Stimulated activated CD4-positive, alpha-beta T cell treated with anti-CD3 and anti-CD28 coated beads, Interleukin-15, amount 100 ng/mL, for 1 hour (primary cell): ENCODE measurements at regions not wholly inside any gene's neighbourhood (a gene's known extent, or its start where the extent isn't known, plus 50 kb on each side); places are given as distances from the start of the nearest gene placed in this dataset.

Source experiments
- DNase-seq, 2 donors: peaks; one replicate each; pipeline ENCODE4 v3.0.0-alpha.2; 2020; ENCODE audit warnings: low read depth in 1 of 2, low spot score in 1 of 2

DNA sequence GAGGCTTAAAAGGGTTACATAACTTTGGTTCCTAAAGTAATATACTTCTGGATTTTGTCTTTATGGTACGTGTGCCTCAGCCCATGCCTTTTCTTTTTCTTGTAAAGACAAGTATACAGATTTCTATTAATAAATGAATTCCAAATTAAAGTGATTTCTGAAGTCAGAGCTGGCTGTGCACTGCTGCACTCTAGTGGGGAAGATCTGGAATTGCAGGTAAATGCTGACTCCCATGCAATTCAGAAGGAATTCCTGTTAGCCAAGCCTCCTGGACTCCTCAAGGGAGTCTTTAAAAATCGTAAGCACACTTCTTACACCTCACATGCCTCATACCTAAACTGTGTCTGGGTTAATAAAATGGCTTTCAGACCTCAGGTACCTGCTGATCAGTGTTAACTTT is 118.4 kb upstream of the SLC7A1 start:
- DNase-seq, result no peak

DNA sequence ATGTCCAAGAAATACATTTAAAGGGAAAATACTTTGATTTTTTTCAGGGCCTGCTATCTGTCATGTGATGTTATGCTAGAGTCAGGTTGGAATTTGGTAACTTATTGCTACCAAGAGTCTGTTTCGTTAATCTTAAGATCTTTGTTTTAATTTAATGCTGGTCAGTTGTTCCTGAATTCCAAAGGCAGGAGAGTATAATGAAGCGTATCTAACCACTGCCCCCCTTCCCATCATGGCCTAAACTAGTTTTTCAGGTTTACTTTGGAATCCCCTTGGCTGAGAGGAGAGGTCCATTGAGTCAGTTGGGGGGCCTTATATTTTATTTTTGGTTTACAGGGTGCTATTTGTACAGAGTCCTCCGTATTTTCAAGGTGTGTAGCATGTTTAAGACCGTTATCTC is 116.3 kb upstream of the SLC7A1 start:
- DNase-seq, result no peak

DNA sequence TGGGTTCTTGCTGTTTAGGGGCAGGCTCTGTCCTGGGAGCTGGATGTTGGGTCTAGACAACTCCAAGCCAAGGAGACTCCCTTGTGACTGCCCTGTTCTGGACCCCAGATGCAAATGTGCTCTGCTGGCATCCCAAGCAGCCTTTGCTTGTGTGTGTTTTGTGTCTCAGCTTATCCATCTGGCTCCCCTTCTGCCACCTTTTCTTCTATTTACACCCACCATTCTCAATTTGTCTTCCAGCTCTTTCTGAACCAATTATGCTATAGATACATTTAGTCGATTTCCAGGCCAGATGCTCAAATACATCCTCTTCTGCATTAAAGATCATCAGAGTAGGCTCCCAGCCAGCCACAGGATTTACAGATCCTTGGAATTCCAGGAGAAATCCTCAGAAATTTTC is 115.0 kb upstream of the SLC7A1 start:
- DNase-seq, result no peak

DNA sequence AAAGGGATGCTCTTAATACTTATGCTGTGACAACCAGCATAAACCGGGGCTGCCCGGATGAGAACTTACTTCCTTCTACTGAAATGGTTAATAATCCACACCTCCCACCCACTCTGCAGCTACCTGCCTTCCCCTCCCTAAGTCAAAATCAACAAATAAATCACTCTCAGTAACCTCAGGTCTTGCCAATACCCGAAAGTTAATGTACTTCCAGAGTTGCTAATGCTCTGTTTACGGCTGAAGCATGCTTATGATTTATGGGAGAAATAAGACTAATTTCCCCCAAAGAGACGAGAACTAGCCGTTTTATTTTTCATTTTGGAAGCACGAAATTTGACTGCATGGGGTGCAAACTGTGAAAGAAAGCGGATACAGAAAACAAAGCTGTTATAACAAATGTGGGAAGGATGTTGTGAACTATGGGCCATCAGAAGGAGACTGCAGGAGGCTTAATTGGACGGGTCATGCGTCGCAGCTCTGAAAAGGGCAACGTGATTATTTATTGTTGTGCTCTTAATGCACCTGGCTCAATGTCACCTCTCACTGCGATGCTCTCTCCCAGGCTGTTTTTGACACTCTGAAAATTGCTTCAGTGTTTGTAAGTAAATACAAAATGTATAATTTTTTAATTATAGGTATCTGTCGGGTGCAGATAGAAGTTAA is 114.0 kb upstream of the SLC7A1 start:
- no peak for DNase-seq

DNA sequence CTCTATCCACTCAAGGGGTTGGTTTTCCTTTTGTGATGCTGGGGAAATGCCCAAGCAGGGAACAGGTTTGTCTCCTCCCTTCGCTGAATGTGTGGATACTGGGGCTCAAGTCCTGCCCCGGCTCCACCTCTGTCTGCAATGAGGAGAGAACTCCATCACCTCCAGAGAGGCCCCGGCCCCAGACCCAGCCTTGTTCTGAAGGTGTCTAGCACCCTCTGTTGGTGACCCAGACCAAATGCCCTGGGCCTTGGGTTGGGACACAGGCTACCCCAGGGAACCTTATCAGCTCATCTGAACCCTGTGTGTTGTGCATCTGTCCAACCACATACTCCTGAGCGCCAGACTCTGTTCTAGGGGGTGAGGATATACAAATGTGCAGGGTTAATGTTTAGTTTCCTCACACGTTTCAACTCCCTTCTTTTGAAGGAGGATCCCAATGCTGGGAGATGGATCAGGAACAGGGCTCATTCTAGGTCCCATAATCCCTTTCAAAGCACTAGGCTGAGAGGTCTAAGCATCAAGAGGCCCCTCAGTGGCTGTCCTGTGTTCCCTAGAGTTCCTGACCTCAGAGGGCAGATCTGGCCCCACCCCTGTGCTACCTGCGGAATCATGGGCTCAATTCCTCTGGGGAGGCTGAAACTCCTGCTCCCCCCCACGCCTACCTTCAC is 112.5 kb upstream of the SLC7A1 start:
- peak in 1 of 2 donors; percentile 18 for DNase-seq

DNA sequence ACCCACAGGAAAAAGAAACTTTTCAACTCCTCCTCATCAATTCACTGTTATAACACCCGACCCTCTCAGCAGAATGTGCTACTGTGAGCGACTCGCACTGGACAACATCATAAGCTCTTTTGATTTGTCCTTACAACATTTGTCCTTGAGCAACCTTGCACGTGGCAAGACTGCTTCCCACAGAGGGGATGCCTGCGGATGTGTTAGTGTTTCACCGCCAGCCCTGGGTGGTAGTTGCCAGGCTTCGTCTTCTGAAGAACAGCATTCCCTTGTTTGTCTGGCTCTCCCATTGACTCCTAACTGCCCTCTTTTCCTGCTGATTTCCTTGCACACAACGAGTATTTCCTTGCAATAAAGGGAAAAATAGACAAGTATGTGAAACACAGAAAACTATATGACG is 111.4 kb upstream of the SLC7A1 start:
- no peak for DNase-seq

DNA sequence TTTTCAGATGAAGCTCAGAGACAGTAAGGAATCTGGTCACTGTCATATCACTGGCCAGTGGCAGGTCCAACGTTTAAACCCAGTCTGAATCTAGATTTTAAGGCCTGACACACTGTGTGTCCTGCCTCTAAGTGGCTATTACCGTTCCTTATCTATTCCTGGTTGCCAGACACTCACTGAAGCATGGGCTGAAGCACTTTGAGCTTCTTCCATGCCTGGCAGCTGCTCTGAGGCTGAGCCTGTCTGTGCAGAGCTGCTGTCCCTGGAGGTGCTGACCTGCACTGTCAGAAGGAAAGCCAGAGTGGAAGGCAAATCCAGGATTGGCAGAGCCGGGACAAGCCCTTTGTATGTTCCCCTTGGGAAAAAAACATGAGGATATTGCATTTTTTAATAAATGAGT is 109.2 kb upstream of the SLC7A1 start:
- DNase-seq, result no peak

DNA sequence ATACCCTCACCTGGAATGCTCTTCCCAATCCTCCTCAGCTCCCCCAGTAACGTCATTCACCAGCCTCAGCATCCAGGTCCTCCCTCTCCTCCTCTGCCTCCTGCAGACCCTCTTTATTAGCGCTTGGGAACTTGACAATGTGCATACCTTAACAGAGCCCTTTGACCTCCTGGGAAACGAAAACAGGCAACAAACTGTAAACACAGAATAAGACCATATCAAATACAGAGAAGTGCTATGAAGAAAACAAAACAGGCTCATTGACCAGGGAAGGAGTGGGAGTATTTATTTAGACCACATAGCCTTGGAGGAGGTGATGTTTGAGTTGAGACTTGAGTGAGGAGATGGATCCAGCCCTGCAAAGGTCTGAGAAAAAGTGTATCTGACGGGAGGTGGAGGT is 107.9 kb upstream of the SLC7A1 start:
- no peak for DNase-seq

DNA sequence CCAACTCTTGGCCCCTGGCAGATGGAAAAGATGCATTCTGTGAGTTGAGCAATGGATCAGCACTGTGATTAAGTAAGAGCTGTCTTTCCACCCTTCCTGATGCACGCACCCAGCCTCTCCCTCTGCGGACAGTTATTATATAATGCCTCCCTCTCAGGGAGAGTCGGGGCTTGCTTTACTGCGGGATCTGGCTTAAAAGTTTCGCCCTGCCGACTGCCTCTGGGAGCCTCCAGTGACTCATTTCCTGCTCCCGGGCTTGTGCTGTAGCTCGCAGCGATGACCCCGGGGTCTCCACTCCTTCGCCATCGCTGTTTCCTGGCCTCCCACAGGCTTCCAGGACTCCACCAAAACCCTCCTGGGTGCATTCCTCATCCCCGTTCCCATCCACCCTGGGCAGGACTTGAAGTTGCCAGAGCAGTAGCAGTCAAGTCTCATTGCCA is 107.4 kb upstream of the SLC7A1 start:
- DNase-seq, result no peak

DNA sequence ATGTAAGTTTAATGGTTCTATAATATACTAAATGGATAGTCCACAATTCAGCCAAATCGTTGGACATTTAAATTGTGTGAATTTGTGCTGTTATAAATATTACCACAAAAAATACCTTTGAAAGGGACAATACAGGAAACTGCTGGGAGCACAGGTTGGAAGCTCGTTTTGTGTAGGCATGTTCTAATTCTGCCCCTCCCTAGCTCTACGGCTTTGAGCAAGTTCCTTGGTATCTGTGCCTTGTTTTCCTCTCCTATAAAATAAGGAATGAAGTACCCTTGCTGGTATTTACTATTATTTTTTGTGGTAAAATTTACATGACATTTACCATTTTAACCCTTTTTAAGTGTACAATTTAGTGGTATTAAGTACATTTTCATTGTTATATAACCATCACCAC is 102.6 kb upstream of the SLC7A1 start:
- no peak for DNase-seq

DNA sequence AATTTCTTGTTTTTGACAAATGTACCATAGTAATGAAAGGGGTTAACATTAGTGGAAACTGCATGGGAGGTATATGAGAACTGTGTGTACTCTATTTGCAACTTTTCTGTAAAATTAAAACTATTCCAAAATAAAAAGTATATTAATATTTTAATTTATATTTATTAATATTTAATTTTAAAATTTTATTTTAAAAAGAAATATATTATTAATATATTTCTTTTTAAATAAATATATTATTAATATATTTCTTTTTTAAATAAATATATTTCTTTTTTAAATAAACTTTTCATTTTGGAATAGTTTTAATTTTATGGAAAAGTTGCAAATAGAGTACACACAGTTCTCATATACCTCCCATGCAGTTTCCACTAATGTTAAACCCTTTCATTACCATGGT is 101.1 kb upstream of the SLC7A1 start:
- no peak for DNase-seq

DNA sequence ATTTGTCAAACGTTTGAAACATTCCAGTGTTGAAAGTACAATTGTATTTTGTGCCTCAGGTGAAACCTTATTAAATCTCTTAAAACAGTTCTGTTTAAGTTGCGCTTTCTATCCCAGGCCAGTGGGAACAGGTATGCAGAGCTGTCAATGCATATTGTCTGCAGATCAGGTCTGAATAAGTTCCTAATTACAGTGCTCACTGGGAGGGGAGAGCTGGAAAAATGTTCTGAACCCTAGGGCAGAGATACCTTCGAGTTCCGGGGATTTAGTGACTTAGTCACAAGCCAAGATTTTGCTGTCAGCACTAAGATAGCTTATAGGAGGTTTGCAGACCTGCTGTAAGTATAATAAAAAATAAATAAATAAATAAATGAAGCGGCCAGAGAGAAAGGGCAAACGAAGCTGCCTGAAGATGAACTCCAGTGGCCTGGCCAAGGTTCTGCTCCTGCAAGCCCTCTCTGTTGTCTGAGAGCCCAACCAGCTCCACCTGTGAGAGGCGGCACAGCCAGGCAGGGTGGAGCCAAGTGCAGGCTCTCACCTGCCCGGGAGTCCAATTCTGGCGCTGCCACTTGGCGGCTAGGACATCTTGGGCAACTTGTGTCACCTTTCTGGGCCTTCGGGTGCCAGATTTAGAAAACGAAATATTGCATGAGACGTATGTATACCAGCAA is 97.9 kb upstream of the SLC7A1 start:
- no peak for DNase-seq

DNA sequence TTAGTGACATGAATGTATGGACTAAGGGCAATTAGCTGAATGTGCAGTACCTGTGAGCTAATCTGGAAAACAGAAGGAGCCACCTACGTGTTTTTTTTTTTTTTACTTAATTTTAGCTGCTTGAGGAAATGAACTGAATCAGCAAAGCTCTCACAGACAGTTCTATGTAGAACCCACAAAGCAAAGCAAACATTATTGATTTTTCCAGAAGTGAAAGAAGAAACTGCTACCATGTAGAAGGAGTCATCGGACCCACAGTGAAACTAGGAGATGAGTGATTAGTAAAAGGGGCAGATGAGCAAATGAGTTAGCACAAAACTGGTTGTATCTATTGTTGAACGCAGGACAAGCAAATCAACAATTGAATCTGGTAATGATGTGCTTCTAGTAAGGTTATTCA is 94.1 kb upstream of the SLC7A1 start:
- DNase-seq, result no peak

DNA sequence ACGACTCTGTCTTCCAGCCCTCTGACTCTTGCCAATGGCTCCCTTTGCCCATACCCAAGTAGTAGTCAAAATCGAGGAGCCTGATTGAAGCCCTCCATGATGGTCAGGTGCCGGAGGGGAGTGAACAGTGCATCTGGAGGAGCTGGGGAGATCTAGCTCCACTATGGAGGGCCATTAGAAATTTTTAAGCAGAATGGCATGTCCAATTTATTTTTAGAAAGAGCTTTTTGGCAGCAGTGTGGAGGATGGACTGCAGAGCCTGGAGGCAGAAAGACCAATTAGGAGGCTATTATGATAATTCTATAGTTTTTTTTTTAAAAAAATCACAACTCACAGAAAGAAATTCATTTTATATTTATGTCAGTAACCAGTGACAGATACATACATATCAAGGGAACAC is 92.7 kb upstream of the SLC7A1 start:
- no peak for DNase-seq

DNA sequence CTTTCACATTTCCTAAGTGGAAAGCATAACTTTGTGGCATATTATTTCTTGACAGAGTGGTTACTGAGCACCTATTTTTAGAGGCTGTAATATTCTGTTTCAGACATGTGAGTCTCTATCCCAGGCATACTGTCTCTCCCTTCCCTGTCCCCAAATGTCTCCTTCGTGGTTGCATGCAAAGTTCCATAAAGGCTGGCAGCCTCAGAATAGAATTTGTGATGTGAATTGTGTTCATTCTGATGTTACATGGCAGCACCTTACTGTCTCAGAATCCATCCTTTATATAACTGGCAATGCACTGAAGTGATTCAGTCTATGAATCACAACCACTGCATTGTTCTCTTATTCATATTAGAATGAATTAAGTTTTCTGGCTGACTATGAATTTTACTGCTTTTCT is 89.0 kb upstream of the SLC7A1 start:
- no peak for DNase-seq

DNA sequence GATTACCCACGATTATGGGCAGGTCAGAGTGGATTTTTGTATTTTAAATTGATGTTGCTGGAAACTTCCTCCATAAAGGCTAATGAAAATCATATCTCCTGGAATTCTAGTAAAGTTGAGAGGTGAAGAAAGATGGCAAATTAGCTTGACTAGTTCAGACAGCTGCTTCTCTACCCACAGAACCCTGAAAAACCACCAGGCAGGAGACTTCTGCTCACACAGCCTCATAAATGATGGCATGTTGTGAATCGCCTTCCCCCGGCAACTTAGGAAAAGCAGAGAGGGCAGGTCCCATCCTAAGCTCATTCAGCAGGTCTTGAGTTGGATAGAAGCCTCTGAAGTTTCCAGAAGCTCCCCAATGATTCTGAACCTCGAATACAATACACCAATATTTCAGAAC is 87.6 kb upstream of the SLC7A1 start:
- DNase-seq, result no peak

DNA sequence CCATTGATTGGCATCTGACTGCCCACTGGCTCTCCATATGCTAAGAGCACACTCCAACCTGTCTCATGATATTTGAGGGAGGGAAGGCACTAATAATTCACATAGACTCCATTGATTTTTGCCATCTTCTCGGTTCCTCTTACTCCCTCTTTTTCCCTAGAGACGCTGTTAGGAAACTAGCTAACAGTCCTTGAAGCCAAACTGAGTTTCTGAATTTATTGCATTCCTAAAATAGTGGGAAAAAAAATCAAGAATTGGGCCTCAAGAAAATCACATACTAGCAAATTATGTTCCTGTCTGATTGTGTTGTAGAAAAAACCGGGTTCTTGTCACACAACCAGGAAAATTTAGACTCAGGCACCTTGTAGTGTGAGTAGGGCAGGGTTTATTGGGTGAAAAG is 86.4 kb upstream of the SLC7A1 start:
- DNase-seq, result no peak

DNA sequence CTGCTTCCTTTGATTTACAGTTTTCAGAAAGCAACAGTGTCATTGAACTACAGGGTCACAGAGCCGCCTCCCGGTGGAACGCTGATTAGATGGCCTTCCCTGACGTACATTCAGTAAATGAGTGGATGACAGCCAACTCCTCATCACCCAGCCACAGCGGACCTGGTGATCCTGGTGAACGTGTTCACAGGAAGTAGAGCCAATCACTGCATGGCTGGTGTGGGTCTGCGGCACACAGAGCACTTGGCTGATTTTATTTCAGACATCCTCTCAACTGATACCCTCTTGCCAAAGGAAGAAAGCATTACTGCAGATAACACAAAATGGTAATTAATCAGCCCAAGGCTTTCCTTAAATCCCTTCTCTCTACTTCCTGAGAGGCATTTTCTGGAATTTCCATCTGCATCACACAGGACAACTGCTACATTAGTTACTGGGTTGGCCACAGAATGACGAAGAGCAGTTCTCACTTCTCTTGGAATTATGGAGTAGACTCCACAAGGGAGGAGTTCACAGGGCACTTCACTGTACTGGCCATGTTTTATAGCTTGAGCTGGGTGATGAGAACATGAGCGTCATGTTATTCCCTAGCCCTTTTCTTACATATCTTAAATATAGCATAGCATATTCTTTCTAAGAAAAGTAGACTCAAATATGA is 84.0 kb upstream of the SLC7A1 start:
- DNase-seq, result no peak

DNA sequence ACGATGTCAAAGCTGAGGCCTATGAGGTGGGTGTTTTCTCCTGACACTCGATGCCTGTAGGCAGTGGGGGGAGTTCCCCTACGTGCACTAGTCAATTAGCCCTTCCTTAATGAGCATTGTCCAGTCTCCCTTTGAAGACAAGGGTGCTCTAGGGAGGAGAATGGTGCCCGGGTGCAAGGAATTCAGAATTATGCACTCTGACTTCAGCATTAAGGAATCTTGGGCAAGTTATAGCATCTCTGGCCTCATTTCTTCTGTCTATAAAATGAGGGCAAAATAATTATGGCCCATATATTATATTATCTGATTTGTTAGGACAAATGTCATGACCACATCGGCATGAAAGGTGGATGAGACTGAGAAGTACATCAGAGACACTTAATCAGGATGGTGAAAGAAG is 82.1 kb upstream of the SLC7A1 start:
- no peak for DNase-seq

DNA sequence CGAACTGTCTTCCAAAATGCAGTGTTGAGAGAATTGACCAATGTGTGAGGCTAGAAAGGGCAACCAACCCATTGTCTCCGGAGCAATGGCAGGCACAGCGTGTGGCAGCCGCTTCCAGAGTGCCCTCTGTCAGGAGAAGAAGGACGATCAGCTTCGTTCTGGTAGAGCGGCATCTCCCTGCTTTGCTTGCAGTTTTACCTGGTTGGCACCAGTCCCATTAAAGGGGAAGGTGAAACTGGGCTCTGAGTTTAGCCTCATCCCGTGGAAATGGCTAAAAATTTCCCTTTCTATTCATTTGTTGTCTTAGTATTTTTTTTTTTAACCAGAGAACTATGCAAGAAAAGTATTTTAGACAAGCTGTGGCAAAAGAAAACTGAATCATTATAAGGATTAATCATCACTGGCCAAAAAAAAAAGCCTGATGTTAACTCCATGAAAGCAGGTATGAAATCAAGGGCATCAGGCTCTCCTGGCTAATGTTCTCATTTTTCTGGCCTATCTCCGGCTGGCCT is 81.5 kb upstream of the SLC7A1 start:
- DNase-seq, result no peak

DNA sequence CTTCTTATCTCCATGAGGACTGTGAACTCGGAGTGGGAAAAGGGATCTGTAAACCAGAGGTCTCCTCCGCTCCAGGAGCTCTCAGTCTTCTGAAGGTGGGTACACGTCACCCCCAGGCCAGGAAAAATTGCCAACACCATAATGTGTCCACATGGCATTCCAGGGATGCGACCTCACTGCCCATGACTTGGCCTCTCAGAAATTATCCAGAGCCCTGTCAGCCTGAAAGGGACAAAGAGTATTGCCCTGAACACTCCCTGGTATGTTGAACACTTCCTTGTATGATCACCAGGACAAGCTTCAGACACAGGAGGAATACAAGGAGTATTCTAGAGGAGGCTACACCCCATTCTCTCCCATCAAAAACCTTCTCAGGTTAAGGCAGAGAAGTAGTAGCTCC is 81.0 kb upstream of the SLC7A1 start:
- no peak for DNase-seq

DNA sequence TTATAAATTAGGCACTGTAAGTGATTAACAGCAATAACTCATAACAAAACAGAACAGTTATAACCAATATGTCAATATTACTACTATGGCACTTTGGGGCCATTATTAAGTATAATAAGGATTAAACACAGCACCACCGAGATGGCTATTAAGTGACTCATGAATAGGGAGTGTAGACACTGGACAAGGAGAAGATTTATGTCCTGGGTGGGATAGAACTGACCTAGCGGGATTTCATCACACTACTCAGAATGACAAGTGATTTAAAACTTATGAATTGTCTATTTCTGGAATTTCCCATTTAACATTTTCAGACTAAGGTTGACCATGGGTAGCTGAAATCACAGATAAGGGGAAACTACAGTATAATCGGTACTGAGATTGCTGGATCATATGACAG is 79.0 kb upstream of the SLC7A1 start:
- DNase-seq, result no peak
